ENCODE measurements at regions not wholly inside any gene's neighbourhood (a gene's known extent, or its start where the extent isn't known, plus 50 kb on each side); places are given as distances from the start of the nearest gene placed in this dataset.

- no peaks in the 10 kb centered on the region for H3K9me3 ChIP-seq (ENCODE audit: control insufficient read depth, insufficient read depth, low read depth, low read length)
- H3K4me1 ChIP-seq (ENCODE audit: control insufficient read depth, insufficient read depth, low read length) = no peaks in the 10 kb centered on the region
- in situ Hi-C loops (cut with HindIII; ENCODE audit: low pct_unique_long_range_greater_than_20kb, low sequenced_read_pairs) = no loop called here
- no peaks in the 10 kb centered on the region; the same call in 1 of the 2 replicates for H3K27me3 ChIP-seq (ENCODE audit: control insufficient read depth, insufficient read depth, low read length)
- TF ChIP-seq TCF7L2 (IDR thresholded peaks at IDR 0.05; ENCODE audit: low read depth, low read length) (no peak), POLR2AphosphoS5 (IDR thresholded peaks at IDR 0.05; ENCODE audit: low read depth, low read length) (no peak), REST (IDR thresholded peaks at IDR 0.05; ENCODE audit: insufficient read depth in 1 of 2, low read depth in 2 of 2, low read length in 1 of 2) (no peak), SIN3A (IDR thresholded peaks at IDR 0.05; ENCODE audit: borderline replicate concordance, insufficient read depth, low read depth, low read length) (no peak), CTCF (IDR thresholded peaks at IDR 0.05) (no peak)
- no peak for DNase-seq (ENCODE audit: low read depth, low spot score)
- H3K36me3 ChIP-seq (ENCODE audit: control insufficient read depth, insufficient read depth, low read length) = no peaks in the 10 kb centered on the region
- H3K27ac ChIP-seq (ENCODE audit: low read length) = no peak overlapping the region
- ChIA-PET POLR2A (no interaction called here), CTCF (no interaction called here)
- no peak for ATAC-seq
- intact Hi-C loops (cut with micrococcal nuclease; ENCODE audit: unreplicated experiment) = no loop called here
- no TSS peak for BruUV-seq (replicated peaks)
- H3K4me3 ChIP-seq (ENCODE audit: low read depth in 2 of 2, low read length in 2 of 2) = no peak overlapping the region
Measured at GRCh38 chr14:101188571-101188915, 285.0 kb upstream of the RTL1 start.

GRCh38 chr14:101189266-101189665, 285.7 kb upstream of the RTL1 start:
- intact Hi-C loops (cut with micrococcal nuclease; ENCODE audit: unreplicated experiment) = no loop called here
- CTCF ChIA-PET = no interaction called here

More at GRCh38 chr14:101189266-101189665, 285.7 kb upstream of the RTL1 start:
- no peak overlapping the region for H3K4me3 ChIP-seq (ENCODE audit: low read depth in 2 of 2, low read length in 2 of 2)
- no TSS peak for BruUV-seq (replicated peaks)
- POLR2A ChIA-PET = no interaction called here
- DNase-seq (ENCODE audit: low read depth, low spot score) = no peak
- H3K9me3 ChIP-seq (ENCODE audit: control insufficient read depth, insufficient read depth, low read depth, low read length) = no peaks in the 10 kb centered on the region
- in situ Hi-C loops (cut with HindIII; ENCODE audit: low pct_unique_long_range_greater_than_20kb, low sequenced_read_pairs) = no loop called here
- no peak for TF ChIP-seq POLR2AphosphoS5 (IDR thresholded peaks at IDR 0.05; ENCODE audit: low read depth, low read length)
- no peak for TF ChIP-seq SIN3A (IDR thresholded peaks at IDR 0.05; ENCODE audit: borderline replicate concordance, insufficient read depth, low read depth, low read length)
- no peak for TF ChIP-seq REST (IDR thresholded peaks at IDR 0.05; ENCODE audit: insufficient read depth in 1 of 2, low read depth in 2 of 2, low read length in 1 of 2)
- no peaks in the 10 kb centered on the region for H3K4me1 ChIP-seq (ENCODE audit: control insufficient read depth, insufficient read depth, low read length)
- H3K36me3 ChIP-seq (ENCODE audit: control insufficient read depth, insufficient read depth, low read length) = no peaks in the 10 kb centered on the region
- H3K27ac ChIP-seq (ENCODE audit: low read length) = no peak overlapping the region
- no peaks in the 10 kb centered on the region; the same call in 1 of the 2 replicates for H3K27me3 ChIP-seq (ENCODE audit: control insufficient read depth, insufficient read depth, low read length)
- no peak for ATAC-seq

All from Panc1 (cell line).